Subcutaneous abdominal adipose tissue (tissue), 5 donors: ENCODE measurements at regions not wholly inside any gene's neighbourhood (a gene's known extent, or its start where the extent isn't known, plus 50 kb on each side); places are given as distances from the start of the nearest gene placed in this dataset.
"Not testable (repeated sequence)": the region's sequence is repeated elsewhere in the genome, so short reads cannot be mapped to it uniquely, and the experiment has no call there.

Source experiments
- H3K27ac ChIP-seq: one replicate; pipeline ENCODE4 v1.7.0; 2013; ENCODE audit warnings: low read depth, mild to moderate bottlenecking, inconsistent platforms, low read length, moderate library complexity
- H3K27me3 ChIP-seq, 5 donors: one replicate each; pipeline ENCODE4 v1.7.0; 2013; ENCODE audit warnings: low read length in 5 of 5, inconsistent platforms in 1 of 5; ENCODE audit not compliant: control insufficient read depth in 5 of 5, insufficient read depth in 4 of 5
- H3K36me3 ChIP-seq, 5 donors: one replicate each; pipeline ENCODE4 v1.7.0; 2013; ENCODE audit warnings: low read length in 5 of 5; ENCODE audit not compliant: control insufficient read depth in 5 of 5, insufficient read depth in 5 of 5
- H3K4me1 ChIP-seq, 5 donors: one replicate each; pipeline ENCODE4 v1.7.0; 2013; ENCODE audit warnings: low read length in 5 of 5, mild to moderate bottlenecking in 3 of 5, moderate library complexity in 1 of 5; ENCODE audit not compliant: control insufficient read depth in 5 of 5, insufficient read depth in 5 of 5
- H3K4me3 ChIP-seq, 5 donors: one replicate each; pipeline ENCODE4 v1.7.0; 2013; ENCODE audit warnings: low read length in 5 of 5, low read depth in 1 of 5
- H3K9ac ChIP-seq, 5 donors: one replicate each; pipeline ENCODE4 v1.7.0; 2013; ENCODE audit warnings: low read length in 5 of 5, mild to moderate bottlenecking in 4 of 5, moderate library complexity in 3 of 5
- H3K9me3 ChIP-seq, 5 donors: one replicate each; pipeline ENCODE4 v1.7.0; 2013; ENCODE audit warnings: low read length in 5 of 5; ENCODE audit not compliant: control insufficient read depth in 5 of 5
- donor health status: healthy.
- donor health status: healthy.
- donor health status: healthy.
- donor health status: healthy.
- donor health status: healthy.

GRCh38 chr7:408751-409311, 110.8 kb downstream of the PDGFA start:
- Histone ChIP-seq H3K9me3 (no peaks in the 10 kb centered on the region), H3K36me3 (no peaks in the 10 kb centered on the region), H3K4me1 (no peaks in the 10 kb centered on the region), H3K27me3 (peaks cover 18 to 36% (median 23%) of the 10 kb centered on the region in 5 donors), H3K9ac (no peak overlapping the region), H3K27ac (no peak overlapping the region), H3K4me3 (no peak overlapping the region)

DNA sequence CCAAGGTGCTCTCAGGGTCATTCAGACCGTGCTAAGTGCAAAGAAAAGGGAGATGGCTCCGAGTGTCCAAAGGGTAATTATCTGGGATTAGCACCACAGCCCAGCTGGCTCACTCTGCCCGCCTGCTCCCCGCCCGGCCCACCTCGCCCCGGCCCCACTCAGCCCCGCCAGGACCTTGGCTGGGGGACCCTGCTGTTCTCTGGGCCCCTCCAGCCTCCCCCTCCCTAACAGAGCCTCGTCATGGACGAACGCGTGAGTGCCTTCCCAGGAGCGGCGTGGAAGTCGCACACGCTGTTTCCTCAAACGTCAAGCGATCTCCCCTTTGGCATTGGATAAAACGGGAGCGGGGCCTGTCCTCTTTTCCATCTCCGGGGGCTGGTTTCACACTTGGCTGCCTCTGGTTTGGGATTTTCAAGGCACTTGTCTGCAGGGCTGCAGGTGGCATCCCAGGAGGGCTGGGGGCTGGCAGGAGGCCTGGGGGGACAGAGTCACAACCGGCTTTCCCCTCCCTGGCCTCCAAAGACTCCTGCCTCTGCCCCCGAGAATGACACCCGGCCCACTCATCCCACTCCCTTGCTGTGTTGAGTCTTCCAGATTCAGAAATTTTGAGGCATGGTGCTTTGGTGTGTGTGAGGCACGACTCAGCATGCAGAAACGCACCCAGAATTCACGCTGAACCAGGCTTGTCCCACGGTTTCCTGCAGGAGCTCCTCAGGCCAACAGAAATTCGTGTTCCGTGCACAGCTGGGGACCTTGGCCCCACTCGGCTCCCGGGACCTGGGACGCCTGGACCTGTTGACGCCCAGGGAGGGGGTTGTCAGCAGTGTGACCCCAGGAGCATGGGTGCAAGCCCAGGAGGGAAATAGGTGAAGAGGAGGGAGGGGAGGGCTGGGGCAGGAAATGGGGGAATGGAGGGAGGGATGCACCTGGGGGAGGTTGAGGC, 110.0 kb downstream of the PDGFA start:
- Histone ChIP-seq H3K4me3 (no peak overlapping the region), H3K9me3 (no peaks in the 10 kb centered on the region), H3K27ac (no peak overlapping the region), H3K36me3 (no peaks in the 10 kb centered on the region), H3K27me3 (peaks cover 18 to 36% (median 23%) of the 10 kb centered on the region in 5 donors), H3K9ac (no peak overlapping the region), H3K4me1 (no peaks in the 10 kb centered on the region)

DNA sequence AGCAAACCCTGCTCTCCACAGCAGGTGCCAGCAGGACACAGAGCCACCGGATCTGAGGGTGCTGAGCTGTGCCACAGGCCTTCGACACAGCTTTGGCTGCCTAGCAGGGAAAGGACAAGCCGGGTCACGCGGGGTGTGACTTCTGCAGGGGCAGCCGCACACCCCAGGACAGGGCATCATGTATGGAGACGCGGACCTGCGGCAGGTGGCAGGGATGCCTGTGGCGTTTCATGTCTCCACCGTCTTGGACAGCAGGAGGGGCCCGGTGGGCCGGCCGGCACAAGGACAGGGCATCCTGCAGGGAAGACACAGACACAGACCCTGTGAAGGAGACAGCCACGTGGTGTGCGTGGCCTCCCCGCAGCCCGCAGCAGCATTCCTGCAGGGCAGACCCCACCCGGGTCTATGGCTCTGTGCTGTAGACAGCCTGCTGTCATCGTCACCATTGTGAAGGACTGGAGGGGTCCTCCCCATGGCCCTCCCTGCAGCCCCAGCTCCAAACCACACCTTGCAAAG, 109.2 kb downstream of the PDGFA start:
- Histone ChIP-seq H3K36me3 (no peaks in the 10 kb centered on the region), H3K9me3 (no peaks in the 10 kb centered on the region), H3K4me1 (no peaks in the 10 kb centered on the region), H3K27ac (no peak overlapping the region), H3K27me3 (peaks cover 15 to 30% (median 19%) of the 10 kb centered on the region in 5 donors), H3K4me3 (no peak overlapping the region), H3K9ac (no peak overlapping the region)

DNA sequence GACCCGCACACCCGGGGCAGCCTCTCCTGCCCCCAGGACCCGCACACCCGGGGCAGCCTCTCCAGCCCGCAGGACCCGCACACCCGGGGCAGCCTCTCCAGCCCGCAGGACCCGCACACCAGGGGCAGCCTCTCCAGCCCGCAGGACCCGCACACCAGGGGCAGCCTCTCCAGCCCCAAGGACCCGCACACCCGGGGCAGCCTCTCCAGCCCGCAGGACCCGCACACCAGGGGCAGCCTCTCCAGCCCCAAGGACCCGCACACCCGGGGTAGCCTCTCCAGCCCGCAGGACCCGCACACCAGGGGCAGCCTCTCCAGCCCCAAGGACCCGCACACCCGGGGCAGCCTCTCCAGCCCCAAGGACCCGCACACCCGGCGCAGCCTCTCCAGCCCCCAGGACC, 108.5 kb downstream of the PDGFA start:
- H3K27me3 ChIP-seq, result peaks cover 11 to 24% (median 19%) of the 10 kb centered on the region in 5 donors
- H3K4me3 ChIP-seq, H3K27ac ChIP-seq, H3K9ac ChIP-seq, H3K4me1 ChIP-seq, H3K36me3 ChIP-seq, H3K9me3 ChIP-seq: not testable (repeated sequence)

- Histone ChIP-seq H3K4me1 (no peaks in the 10 kb centered on the region), H3K9ac (no peak overlapping the region), H3K27ac (no peak overlapping the region), H3K9me3 (peaks cover 0 to 3% (median 1%) of the 10 kb centered on the region in 5 donors), H3K4me3 (no peak overlapping the region), H3K36me3 (no peaks in the 10 kb centered on the region), H3K27me3 (peaks cover 9 to 24% (median 19%) of the 10 kb centered on the region in 5 donors)
These were observed 107.9 kb downstream of the PDGFA start for GRCh38 chr7:411677-412312.

GRCh38 chr7:412313-412710, 107.3 kb downstream of the PDGFA start:
- H3K9me3 ChIP-seq, result peaks cover 2 to 8% (median 6%) of the 10 kb centered on the region in 5 donors

DNA sequence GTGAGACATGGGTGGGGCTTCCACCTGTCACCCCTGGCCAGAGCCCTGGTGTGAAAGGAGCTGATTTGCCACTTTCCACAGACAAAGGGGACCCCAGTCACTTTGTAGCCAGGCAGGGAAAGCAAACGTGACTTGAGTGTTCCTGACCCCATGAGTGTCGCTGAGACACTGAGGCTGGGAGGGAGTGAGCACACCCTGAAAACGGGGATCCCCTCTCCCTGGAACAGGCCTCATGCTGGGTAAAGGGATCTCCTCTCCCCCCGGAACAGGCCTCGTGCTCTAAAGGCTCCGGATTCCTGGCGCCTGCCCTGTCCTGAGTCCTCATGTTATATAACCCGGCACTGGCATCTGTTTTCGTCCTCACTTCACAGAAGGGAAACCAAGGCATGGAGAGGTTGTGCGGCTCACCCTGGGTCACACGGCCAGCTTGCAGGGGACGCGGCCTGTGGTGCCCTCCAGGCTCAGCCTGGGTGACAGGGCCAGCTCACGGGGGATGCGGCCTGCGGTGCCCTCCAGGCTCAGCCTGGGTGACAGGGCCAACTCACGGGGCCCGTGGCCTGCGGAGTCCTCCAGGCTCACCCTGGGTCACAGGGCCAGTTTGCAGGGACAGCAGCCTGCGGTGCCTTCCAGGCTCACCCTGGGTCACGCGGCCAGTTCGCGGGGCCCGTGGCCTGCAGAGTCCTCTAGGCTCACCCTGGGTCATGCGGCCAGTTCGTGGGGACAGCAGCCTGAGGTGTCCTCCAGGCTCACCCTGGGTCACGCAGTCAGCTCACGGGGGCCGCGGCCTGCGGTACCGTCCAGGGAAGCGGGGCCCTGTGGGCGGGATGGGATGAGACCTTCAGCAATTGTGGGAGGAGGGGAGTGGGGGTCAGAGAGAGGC, 104.7 kb downstream of the PDGFA start:
- Histone ChIP-seq H3K27me3 (peaks cover 5 to 13% (median 7%) of the 10 kb centered on the region in 5 donors), H3K27ac (no peak overlapping the region), H3K4me3 (no peak overlapping the region), H3K4me1 (peaks cover 0 to 7% (median 0%) of the 10 kb centered on the region in 5 donors), H3K9ac (no peak overlapping the region), H3K9me3 (peaks cover 12 to 25% (median 23%) of the 10 kb centered on the region in 5 donors), H3K36me3 (no peaks in the 10 kb centered on the region)

More at GRCh38 chr7:412313-412710, 107.3 kb downstream of the PDGFA start:
- Histone ChIP-seq H3K4me3 (no peak overlapping the region), H3K36me3 (no peaks in the 10 kb centered on the region), H3K27me3 (peaks cover 9 to 24% (median 19%) of the 10 kb centered on the region in 5 donors), H3K4me1 (no peaks in the 10 kb centered on the region), H3K27ac (no peak overlapping the region), H3K9ac (no peak overlapping the region)

DNA sequence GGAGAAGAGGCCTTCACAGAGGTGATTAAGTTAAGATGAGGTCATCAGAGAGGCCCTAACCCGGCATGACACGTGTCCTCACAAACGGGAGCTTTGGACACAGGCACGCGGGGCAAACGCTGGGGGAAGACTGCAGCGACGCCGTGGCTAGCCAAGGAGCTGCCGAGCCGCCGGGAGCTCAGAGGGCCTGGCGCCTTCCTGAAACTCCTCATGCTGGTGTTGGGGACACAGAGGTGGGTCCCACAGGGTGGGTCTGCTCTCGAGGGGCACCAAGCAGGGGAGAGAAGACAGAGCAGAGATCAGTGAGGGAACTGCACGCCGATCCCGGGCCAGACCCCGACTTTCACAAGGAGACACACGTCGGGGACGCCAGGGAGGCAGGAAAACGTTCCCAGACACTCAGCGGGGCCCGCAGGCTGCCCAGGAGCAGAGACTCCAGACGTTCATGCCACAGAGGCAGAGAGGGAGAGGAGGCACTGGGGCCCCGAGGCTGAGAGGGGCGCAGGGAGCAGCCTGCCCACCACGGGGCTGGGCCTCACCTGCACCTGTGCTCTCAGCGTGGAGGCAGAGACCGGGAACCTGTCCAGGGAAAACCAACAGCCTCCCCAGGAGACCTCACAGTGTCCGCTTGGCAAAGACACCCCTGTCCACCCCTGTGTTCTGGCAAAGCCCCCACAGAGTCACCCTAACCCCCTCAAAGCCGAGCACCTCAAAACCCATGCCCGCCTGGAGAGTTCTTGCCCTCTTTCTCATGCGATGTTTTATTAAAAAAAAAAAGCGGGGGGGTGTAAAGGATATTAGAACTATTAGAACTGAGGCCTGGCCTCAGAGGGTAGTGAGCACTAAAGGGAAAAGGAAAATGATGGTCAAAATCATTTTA, 103.8 kb downstream of the PDGFA start:
- no peak overlapping the region for H3K27ac ChIP-seq
- H3K36me3 ChIP-seq, result no peaks in the 10 kb centered on the region
- H3K4me3 ChIP-seq, result no peak overlapping the region
- peaks cover 0 to 6% (median 4%) of the 10 kb centered on the region in 5 donors for H3K27me3 ChIP-seq
- H3K9ac ChIP-seq, result no peak overlapping the region
- peaks cover 12 to 25% (median 23%) of the 10 kb centered on the region in 5 donors for H3K9me3 ChIP-seq
- peaks cover 0 to 7% (median 0%) of the 10 kb centered on the region in 5 donors for H3K4me1 ChIP-seq
